Tibial artery (tissue), 4 donors: ENCODE measurements at regions not wholly inside any gene's neighbourhood (a gene's known extent, or its start where the extent isn't known, plus 50 kb on each side); places are given as distances from the start of the nearest gene placed in this dataset.

Experiments
- DNase-seq, 2 donors: peaks; one replicate each; pipeline ENCODE4 v3.0.0-alpha.2; 2019
- H3K27ac ChIP-seq, 2 donors: fragments of 200-600 bp; sonication (generic) in 1 of 2; 1 replicate in 1 of 2; 2 replicates in 1 of 2; pipeline ENCODE4 v1.5.1; 2018 to 2019; ENCODE audit warnings: mild to moderate bottlenecking in 1 of 2
- H3K27me3 ChIP-seq, 2 donors: fragments of 200-600 bp; sonication (generic) in 1 of 2; one replicate each; pipeline versions ENCODE4 v1.5.1 to v1.6.0; 2016 to 2019
- H3K36me3 ChIP-seq, 3 donors: fragments of 200-600 bp; sonication (generic) in 2 of 3; one replicate each; pipeline ENCODE4 v1.5.1; 2016 to 2019; ENCODE audit warnings: mild to moderate bottlenecking in 2 of 3
- H3K4me1 ChIP-seq, 4 donors: fragments of 200-600 bp; sonication (generic) in 2 of 4; 1 replicate in 3 of 4; 2 replicates in 1 of 4; pipeline ENCODE4 v1.5.1; 2016 to 2019
- H3K4me3 ChIP-seq, 2 donors: fragments of 200-600 bp; sonication (generic) in 1 of 2; 1 replicate in 1 of 2; 2 replicates in 1 of 2; pipeline ENCODE4 v1.5.1; 2018 to 2019; ENCODE audit warnings: mild to moderate bottlenecking in 2 of 2
- H3K9me3 ChIP-seq, 3 donors: fragments of 200-600 bp; sonication (generic) in 1 of 3; one replicate each; pipeline ENCODE4 v1.5.1; 2016 to 2019
- intact Hi-C: fragments of 100-400 bp; cut with DNase I; formaldehyde crosslinking; loops from one replicate; pipeline ENCODE4 v1.15.0; 2023; ENCODE audit warnings: low total_unique reads
- TF ChIP-seq, protein P1 (sequence below), 2 experiments: fragments of 200-600 bp in 1 of 2; fragments of 450-650 bp in 1 of 2; IDR thresholded peaks; one replicate each; pipeline ENCODE4 v1.5.1; 2017 to 2019; ENCODE audit warnings: antibody characterized with exemption in 2 of 2, mild to moderate bottlenecking in 1 of 2, moderate library complexity in 1 of 2

DNA sequence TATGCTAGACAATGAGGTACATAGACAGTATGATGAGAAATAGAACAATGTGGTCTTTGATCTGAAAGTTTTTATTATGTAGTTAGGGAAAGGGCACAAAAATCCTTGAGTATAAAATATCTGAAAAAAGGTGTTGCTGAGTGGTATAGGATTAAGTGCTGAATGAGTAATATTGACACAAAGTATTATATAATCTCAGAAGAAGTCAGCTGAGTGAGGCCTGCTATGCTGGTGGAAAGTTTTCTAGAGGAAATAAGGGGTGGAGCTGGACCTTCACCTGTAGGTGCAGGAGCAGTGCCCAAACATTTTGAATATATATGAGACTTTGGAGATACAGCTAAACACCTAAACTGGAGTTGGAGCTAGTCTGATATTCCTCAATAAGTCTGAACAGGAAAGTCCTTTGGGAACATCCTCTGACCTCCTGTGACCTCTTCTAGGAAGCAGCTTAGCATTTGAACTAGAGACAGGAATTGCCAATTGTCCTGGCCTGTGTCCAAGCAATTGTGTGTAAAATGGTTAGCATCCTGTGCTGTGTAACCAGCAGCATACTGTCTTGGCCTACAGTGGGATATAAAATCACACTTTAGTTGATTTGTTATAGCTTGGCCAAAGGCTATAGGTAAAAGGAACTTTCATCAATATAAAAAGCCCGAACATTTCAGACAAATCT lies 285.3 kb downstream of the ANKRD50 start:
- DNase-seq = no peak
- TF ChIP-seq, protein P1, sequence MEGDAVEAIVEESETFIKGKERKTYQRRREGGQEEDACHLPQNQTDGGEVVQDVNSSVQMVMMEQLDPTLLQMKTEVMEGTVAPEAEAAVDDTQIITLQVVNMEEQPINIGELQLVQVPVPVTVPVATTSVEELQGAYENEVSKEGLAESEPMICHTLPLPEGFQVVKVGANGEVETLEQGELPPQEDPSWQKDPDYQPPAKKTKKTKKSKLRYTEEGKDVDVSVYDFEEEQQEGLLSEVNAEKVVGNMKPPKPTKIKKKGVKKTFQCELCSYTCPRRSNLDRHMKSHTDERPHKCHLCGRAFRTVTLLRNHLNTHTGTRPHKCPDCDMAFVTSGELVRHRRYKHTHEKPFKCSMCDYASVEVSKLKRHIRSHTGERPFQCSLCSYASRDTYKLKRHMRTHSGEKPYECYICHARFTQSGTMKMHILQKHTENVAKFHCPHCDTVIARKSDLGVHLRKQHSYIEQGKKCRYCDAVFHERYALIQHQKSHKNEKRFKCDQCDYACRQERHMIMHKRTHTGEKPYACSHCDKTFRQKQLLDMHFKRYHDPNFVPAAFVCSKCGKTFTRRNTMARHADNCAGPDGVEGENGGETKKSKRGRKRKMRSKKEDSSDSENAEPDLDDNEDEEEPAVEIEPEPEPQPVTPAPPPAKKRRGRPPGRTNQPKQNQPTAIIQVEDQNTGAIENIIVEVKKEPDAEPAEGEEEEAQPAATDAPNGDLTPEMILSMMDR (IDR thresholded peaks at IDR 0.05) = no peak
- H3K36me3 ChIP-seq = no peaks in the 10 kb centered on the region
- intact Hi-C loops = no loop called here
- H3K9me3 ChIP-seq = no peaks in the 10 kb centered on the region
- peaks cover 0 to 20% (median 0%) of the 10 kb centered on the region in 4 donors for H3K4me1 ChIP-seq
- no peaks in the 10 kb centered on the region for H3K27me3 ChIP-seq
- H3K27ac ChIP-seq = no peak overlapping the region
- no peak overlapping the region for H3K4me3 ChIP-seq

DNA sequence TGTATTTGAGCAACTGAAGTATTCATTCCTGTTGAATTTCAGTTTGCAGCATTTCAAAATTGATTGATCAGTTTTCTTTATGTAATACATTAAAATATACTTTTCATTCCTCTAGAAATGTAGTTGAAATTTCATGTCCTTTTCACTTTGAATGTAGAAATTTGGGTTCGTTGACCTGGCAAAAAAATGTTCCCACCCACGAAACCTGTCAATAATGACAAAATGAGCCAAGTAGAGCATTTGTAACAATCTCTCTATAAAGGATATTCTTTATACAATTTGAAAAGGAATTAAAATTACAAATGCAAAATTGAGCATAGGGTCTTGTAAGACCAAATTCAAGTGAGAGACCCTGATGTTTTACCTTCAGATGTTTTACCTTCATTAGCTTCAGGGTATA lies 283.9 kb downstream of the ANKRD50 start:
- DNase-seq = no peak
- H3K27me3 ChIP-seq = no peaks in the 10 kb centered on the region
- no peaks in the 10 kb centered on the region for H3K36me3 ChIP-seq
- no peak overlapping the region for H3K27ac ChIP-seq
- intact Hi-C loops = no loop called here
- TF ChIP-seq, protein P1 (IDR thresholded peaks at IDR 0.05) = no peak
- no peaks in the 10 kb centered on the region for H3K9me3 ChIP-seq
- H3K4me3 ChIP-seq = no peak overlapping the region
- H3K4me1 ChIP-seq = peaks cover 0 to 32% (median 0%) of the 10 kb centered on the region in 4 donors

DNA sequence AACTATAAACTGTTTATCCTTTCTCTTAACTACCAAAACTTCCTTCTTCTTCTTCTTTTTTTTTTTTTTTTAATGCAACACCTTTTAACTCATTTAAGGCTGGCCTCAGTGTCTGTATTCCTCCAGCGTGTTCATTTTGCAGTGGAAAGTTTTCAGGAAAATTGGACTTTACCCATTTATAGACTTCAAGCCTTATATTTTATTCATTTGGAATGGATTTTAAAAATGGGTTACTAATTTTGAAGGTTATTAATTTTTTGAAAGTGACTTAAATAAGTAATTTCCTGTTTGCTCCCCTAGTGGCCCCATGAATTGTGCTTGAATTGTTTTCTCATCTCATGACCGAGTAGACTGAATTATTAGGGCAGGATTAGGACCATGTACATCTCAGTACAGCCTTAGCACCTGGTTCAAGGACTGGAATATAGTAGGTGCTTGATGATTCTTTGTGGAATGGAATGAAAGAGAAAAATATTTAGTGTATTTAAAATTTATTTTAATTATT lies 282.7 kb downstream of the ANKRD50 start:
- TF ChIP-seq, protein P1 (IDR thresholded peaks at IDR 0.05) = no peak
- H3K27me3 ChIP-seq = no peaks in the 10 kb centered on the region
- intact Hi-C loops = no loop called here
- no peaks in the 10 kb centered on the region for H3K36me3 ChIP-seq
- no peak for DNase-seq
- no peak overlapping the region for H3K27ac ChIP-seq
- H3K9me3 ChIP-seq = no peaks in the 10 kb centered on the region
- peaks cover 0 to 32% (median 0%) of the 10 kb centered on the region in 4 donors for H3K4me1 ChIP-seq
- H3K4me3 ChIP-seq = no peak overlapping the region

DNA sequence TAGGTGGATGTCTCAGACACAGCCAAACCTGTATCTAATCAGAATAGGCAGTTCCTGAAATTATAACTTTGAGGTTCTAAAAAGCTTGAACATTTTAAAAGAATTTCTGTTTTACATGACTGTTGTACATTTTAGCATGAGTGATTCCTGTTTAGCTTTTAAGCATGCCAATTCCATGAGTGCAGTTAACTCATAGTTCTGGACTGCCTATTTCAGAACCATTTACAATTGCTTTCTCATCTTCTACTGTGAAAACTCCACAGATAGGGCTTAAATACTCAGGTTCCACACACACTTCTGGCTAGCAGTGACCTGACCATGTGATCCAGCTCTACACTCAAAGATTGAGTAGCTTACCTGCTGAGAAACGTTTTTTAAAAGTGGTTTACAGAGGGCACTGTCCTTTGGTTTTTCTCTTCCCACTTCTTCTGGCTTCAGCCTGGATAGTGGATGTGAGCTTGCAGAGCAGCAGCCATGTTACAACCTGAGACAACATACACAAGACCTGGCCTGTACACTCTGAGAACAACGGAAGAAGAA lies 280.8 kb downstream of the ANKRD50 start:
- no peak overlapping the region for H3K4me3 ChIP-seq
- intact Hi-C loops = no loop called here
- TF ChIP-seq, protein P1 (IDR thresholded peaks at IDR 0.05) = no peak
- no peaks in the 10 kb centered on the region for H3K9me3 ChIP-seq
- H3K36me3 ChIP-seq = no peaks in the 10 kb centered on the region
- H3K4me1 ChIP-seq = peaks cover 0 to 32% (median 0%) of the 10 kb centered on the region in 4 donors
- no peak for DNase-seq
- no peaks in the 10 kb centered on the region for H3K27me3 ChIP-seq
- H3K27ac ChIP-seq = peak overlapping the region; percentile 68 to 70

DNA sequence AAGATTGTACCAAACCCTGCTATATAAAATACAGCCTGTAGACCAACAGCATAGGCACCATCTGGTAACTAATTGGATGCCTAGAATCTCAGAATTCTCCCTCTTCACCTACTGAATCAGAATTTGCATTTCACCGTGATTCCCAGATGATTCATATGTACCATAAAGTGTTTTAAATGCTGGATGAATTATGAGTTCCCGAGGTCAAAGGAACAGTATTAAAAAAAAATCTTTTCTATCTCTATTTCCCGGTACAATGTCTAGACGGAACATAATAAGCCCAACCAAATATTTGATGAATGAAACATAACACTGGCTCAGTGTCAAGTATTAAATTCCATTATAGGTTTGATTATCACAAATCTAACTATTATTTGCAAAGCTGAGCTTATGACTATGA lies 280.0 kb downstream of the ANKRD50 start:
- Histone ChIP-seq H3K27me3 (no peaks in the 10 kb centered on the region), H3K4me3 (no peak overlapping the region), H3K4me1 (peaks cover 0 to 33% (median 0%) of the 10 kb centered on the region in 4 donors), H3K36me3 (no peaks in the 10 kb centered on the region), H3K27ac (peak overlapping the region; percentile 68 to 70), H3K9me3 (no peaks in the 10 kb centered on the region)
- intact Hi-C loops = no loop called here
- TF ChIP-seq, protein P1 (IDR thresholded peaks at IDR 0.05) = no peak
- no peak for DNase-seq
